C4-2B (cell line): ENCODE measurements at regions not wholly inside any gene's neighbourhood (a gene's known extent, or its start where the extent isn't known, plus 50 kb on each side); places are given as distances from the start of the nearest gene placed in this dataset.

Source experiments
- H3K27ac ChIP-seq: fragments of 450-650 bp; 2 replicates; pipeline ENCODE4 v1.5.1; 2017
- ZFX ChIP-seq: fragments of 450-650 bp; IDR thresholded peaks from 2 replicates; pipeline ENCODE4 v1.6.1; 2017
- TF ChIP-seq, protein P1 (sequence below): fragments of 450-650 bp; conservative IDR thresholded peaks from 2 replicates; pipeline ENCODE4 v1.5.1; 2017; ENCODE audit warnings: mild to moderate bottlenecking

DNA sequence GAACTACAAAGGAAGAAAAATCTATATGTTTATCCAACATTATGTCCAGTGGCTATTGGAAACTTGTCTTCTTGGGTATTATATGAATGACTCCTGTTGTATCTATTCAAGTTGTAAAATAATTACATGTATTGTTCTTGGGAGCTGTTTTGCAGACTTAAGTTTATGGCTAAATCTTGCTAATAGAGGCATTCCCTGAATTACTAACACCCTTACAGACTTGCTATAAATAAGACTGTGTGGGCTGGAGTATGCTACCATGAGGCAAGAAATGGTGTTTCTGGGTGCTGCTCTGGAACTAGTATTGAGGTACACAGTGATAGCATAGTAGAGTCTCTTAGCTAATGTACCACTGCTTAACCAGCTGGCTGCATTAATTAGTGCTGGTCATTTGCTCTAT is 155.1 kb downstream of the HIPK3 start:
- TF ChIP-seq ZFX = no peak
- TF ChIP-seq, protein P1, sequence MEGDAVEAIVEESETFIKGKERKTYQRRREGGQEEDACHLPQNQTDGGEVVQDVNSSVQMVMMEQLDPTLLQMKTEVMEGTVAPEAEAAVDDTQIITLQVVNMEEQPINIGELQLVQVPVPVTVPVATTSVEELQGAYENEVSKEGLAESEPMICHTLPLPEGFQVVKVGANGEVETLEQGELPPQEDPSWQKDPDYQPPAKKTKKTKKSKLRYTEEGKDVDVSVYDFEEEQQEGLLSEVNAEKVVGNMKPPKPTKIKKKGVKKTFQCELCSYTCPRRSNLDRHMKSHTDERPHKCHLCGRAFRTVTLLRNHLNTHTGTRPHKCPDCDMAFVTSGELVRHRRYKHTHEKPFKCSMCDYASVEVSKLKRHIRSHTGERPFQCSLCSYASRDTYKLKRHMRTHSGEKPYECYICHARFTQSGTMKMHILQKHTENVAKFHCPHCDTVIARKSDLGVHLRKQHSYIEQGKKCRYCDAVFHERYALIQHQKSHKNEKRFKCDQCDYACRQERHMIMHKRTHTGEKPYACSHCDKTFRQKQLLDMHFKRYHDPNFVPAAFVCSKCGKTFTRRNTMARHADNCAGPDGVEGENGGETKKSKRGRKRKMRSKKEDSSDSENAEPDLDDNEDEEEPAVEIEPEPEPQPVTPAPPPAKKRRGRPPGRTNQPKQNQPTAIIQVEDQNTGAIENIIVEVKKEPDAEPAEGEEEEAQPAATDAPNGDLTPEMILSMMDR = no peak
- no peak overlapping the region for H3K27ac ChIP-seq

GRCh38 chr11:33411751-33412150 is 154.6 kb downstream of the HIPK3 start:
- H3K27ac ChIP-seq = no peak overlapping the region

DNA sequence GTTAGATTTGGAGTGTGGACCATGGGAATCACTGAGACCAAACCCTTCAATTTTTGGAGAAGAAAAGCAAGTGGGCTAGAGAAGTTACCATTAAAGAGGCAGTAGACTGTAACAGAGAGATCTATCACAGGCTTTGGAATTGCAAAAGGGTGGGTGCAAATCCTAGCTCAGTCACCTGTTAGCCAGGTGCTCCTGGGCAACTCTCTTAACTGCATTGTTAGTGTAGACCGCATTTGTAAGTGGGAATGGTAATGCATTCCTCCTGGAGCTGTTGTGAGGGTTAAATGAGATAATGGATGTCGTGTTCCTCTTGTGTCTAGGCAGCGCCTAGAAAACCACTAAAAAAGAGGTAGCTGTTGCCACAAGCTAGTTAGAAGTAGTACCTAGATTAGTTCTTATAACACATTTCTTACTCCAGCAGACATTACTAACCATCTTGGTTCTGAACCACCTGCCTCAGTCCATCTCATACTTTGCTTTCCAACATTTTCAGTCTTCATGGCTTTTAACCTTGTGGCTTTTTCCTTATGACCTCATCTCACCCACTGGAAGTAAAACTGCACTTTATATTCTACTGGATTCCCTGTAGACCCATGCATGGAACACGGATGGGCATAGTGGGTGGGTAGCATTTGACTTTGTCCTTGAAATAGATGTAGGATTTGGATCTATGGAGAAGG is 153.0 kb downstream of the HIPK3 start:
- TF ChIP-seq ZFX = no peak
- TF ChIP-seq, protein P1 = no peak
- H3K27ac ChIP-seq = no peak overlapping the region

More at GRCh38 chr11:33411751-33412150, 154.6 kb downstream of the HIPK3 start:
- TF ChIP-seq, protein P1 = no peak
- TF ChIP-seq ZFX = no peak
